Osteocyte (in vitro differentiated cells): ENCODE measurements at regions not wholly inside any gene's neighbourhood (a gene's known extent, or its start where the extent isn't known, plus 50 kb on each side); places are given as distances from the start of the nearest gene placed in this dataset.

Experiments
- DNase-seq: peaks from one replicate; pipeline ENCODE4 v3.0.0; 2021; ENCODE audit warnings: mixed read lengths; ENCODE audit not compliant: unreplicated experiment; ENCODE audit errors: extremely low spot score
- H3K27ac Mint-ChIP-seq: one replicate; pipeline ENCODE4 v1.8.0; 2021; ENCODE audit warnings: mild to moderate bottlenecking, mixed read lengths; ENCODE audit not compliant: unreplicated experiment
- H3K27me3 Mint-ChIP-seq: one replicate; pipeline ENCODE4 v1.8.0; 2021; ENCODE audit warnings: mixed read lengths; ENCODE audit not compliant: unreplicated experiment
- H3K36me3 Mint-ChIP-seq: one replicate; pipeline ENCODE4 v1.8.0; 2021; ENCODE audit warnings: mixed read lengths; ENCODE audit not compliant: unreplicated experiment
- H3K4me1 Mint-ChIP-seq: one replicate; pipeline ENCODE4 v1.8.0; 2021; ENCODE audit warnings: mixed read lengths; ENCODE audit not compliant: unreplicated experiment
- H3K4me3 Mint-ChIP-seq: one replicate; pipeline ENCODE4 v1.8.0; 2021; ENCODE audit warnings: mild to moderate bottlenecking, moderate library complexity, mixed read lengths; ENCODE audit not compliant: unreplicated experiment
- H3K9me3 Mint-ChIP-seq: one replicate; pipeline ENCODE4 v1.8.0; 2021; ENCODE audit warnings: mixed read lengths; ENCODE audit not compliant: unreplicated experiment
- CTCF ChIP-seq: fragments of 200-600 bp; sonication (generic); IDR thresholded peaks from 2 replicates; pipeline ENCODE4 v1.5.0; 2021; ENCODE audit warnings: antibody characterized with exemption, mild to moderate bottlenecking, moderate library complexity

GRCh38 chr18:74005320-74006109, 142.1 kb downstream of the FBXO15 start:
- H3K9me3 Mint-ChIP-seq = peaks cover 3% of the 10 kb centered on the region
- no peak for DNase-seq
- H3K4me1 Mint-ChIP-seq = no peaks in the 10 kb centered on the region
- no peaks in the 10 kb centered on the region for H3K36me3 Mint-ChIP-seq
- H3K27ac Mint-ChIP-seq = no peak overlapping the region
- no peak overlapping the region for H3K4me3 Mint-ChIP-seq
- no peak for TF ChIP-seq CTCF
- no peaks in the 10 kb centered on the region for H3K27me3 Mint-ChIP-seq

- Mint-ChIP-seq H3K27me3 (no peaks in the 10 kb centered on the region), H3K27ac (no peak overlapping the region), H3K9me3 (peaks cover 27% of the 10 kb centered on the region), H3K4me1 (no peaks in the 10 kb centered on the region), H3K4me3 (no peak overlapping the region), H3K36me3 (no peaks in the 10 kb centered on the region)
- TF ChIP-seq CTCF = no peak
- DNase-seq = no peak
These were observed 155.2 kb downstream of the FBXO15 start for GRCh38 chr18:73992242-73993022.

GRCh38 chr18:73991570-73991969, 156.1 kb downstream of the FBXO15 start:
- no peak overlapping the region for H3K4me3 Mint-ChIP-seq
- H3K9me3 Mint-ChIP-seq = peaks cover 22% of the 10 kb centered on the region
- no peaks in the 10 kb centered on the region for H3K4me1 Mint-ChIP-seq
- TF ChIP-seq CTCF = no peak
- no peak for DNase-seq
- no peaks in the 10 kb centered on the region for H3K27me3 Mint-ChIP-seq
- H3K36me3 Mint-ChIP-seq = no peaks in the 10 kb centered on the region
- no peak overlapping the region for H3K27ac Mint-ChIP-seq

- H3K4me1 Mint-ChIP-seq = no peaks in the 10 kb centered on the region
- H3K27me3 Mint-ChIP-seq = no peaks in the 10 kb centered on the region
- no peak for TF ChIP-seq CTCF
- DNase-seq = no peak
- no peaks in the 10 kb centered on the region for H3K36me3 Mint-ChIP-seq
- peaks cover 22% of the 10 kb centered on the region for H3K9me3 Mint-ChIP-seq
- H3K4me3 Mint-ChIP-seq = no peak overlapping the region
- H3K27ac Mint-ChIP-seq = no peak overlapping the region
These were observed 157.4 kb downstream of the FBXO15 start for GRCh38 chr18:73990258-73990657.
